GM20000 (cell line): ENCODE measurements at regions not wholly inside any gene's neighbourhood (a gene's known extent, or its start where the extent isn't known, plus 50 kb on each side); places are given as distances from the start of the nearest gene placed in this dataset.
"Not testable (repeated sequence)": the region's sequence is repeated elsewhere in the genome, so short reads cannot be mapped to it uniquely, and the experiment has no call there.

Experiments
- DNase-seq: peaks from one replicate; pipeline ENCODE4 v3.0.0; 2012; ENCODE audit warnings: low spot score
- CTCF ChIP-seq: IDR thresholded peaks from 2 replicates; pipeline ENCODE4 v1.5.1; 2012; ENCODE audit warnings: mild to moderate bottlenecking, control low read depth; ENCODE audit errors: extremely low read depth, missing control alignments

GRCh38 chr5:62223312-62223670, 82.7 kb upstream of the KIF2A start:
- DNase-seq: not testable (repeated sequence)

GRCh38 chr5:62224987-62225601, 80.9 kb upstream of the KIF2A start:
- DNase-seq: not testable (repeated sequence)

More at GRCh38 chr5:62223312-62223670, 82.7 kb upstream of the KIF2A start:
- peak; percentile 13 for TF ChIP-seq CTCF

- DNase-seq: not testable (repeated sequence)
Observed at GRCh38 chr5:62230876-62231388, 75.1 kb upstream of the KIF2A start.

GRCh38 chr5:62231576-62231975, 74.4 kb upstream of the KIF2A start:
- no peak for DNase-seq
- no peak for TF ChIP-seq CTCF

GRCh38 chr5:62232218-62232617, 73.8 kb upstream of the KIF2A start:
- not testable (repeated sequence) for DNase-seq

- DNase-seq: not testable (repeated sequence)
Observed at GRCh38 chr5:62233083-62234046, 72.6 kb upstream of the KIF2A start.

GRCh38 chr5:62236593-62236992, 69.4 kb upstream of the KIF2A start:
- not testable (repeated sequence) for DNase-seq

GRCh38 chr5:62237944-62238343, 68.1 kb upstream of the KIF2A start:
- DNase-seq: not testable (repeated sequence)

- not testable (repeated sequence) for DNase-seq
Observed at GRCh38 chr5:62238584-62238983, 67.4 kb upstream of the KIF2A start.

- DNase-seq: not testable (repeated sequence)
Observed at GRCh38 chr5:62240494-62240893, 65.5 kb upstream of the KIF2A start.

- DNase-seq: not testable (repeated sequence)
Observed at GRCh38 chr5:62242000-62242399, 64.0 kb upstream of the KIF2A start.

GRCh38 chr5:62243046-62243445, 63.0 kb upstream of the KIF2A start:
- DNase-seq: not testable (repeated sequence)

GRCh38 chr5:62248192-62248591, 57.8 kb upstream of the KIF2A start:
- not testable (repeated sequence) for DNase-seq

GRCh38 chr5:62250085-62250484, 55.9 kb upstream of the KIF2A start:
- not testable (repeated sequence) for DNase-seq

GRCh38 chr5:62250919-62251318, 55.1 kb upstream of the KIF2A start:
- not testable (repeated sequence) for DNase-seq

- not testable (repeated sequence) for DNase-seq
Observed at GRCh38 chr5:62252519-62252918, 53.5 kb upstream of the KIF2A start.

- not testable (repeated sequence) for DNase-seq
Observed at GRCh38 chr5:62255551-62255950, 50.5 kb upstream of the KIF2A start.
